ENCODE measurements at regions not wholly inside any gene's neighbourhood (a gene's known extent, or its start where the extent isn't known, plus 50 kb on each side); places are given as distances from the start of the nearest gene placed in this dataset.

- TF ChIP-seq POLR2AphosphoS5 (IDR thresholded peaks at IDR 0.05; ENCODE audit: low read depth, low read length) (no peak), POLR2A (IDR thresholded peaks at IDR 0.05; ENCODE audit: low read depth, low read length) (no peak), TAF1 (IDR thresholded peaks at IDR 0.05; ENCODE audit: low read depth, low read length) (no peak)
Observed at GRCh38 chr12:63292471-63293221, 141.6 kb upstream of the AVPR1A start.

All from GM12891 (cell line).